ENCODE measurements at regions not wholly inside any gene's neighbourhood (a gene's known extent, or its start where the extent isn't known, plus 50 kb on each side); places are given as distances from the start of the nearest gene placed in this dataset.

DNA sequence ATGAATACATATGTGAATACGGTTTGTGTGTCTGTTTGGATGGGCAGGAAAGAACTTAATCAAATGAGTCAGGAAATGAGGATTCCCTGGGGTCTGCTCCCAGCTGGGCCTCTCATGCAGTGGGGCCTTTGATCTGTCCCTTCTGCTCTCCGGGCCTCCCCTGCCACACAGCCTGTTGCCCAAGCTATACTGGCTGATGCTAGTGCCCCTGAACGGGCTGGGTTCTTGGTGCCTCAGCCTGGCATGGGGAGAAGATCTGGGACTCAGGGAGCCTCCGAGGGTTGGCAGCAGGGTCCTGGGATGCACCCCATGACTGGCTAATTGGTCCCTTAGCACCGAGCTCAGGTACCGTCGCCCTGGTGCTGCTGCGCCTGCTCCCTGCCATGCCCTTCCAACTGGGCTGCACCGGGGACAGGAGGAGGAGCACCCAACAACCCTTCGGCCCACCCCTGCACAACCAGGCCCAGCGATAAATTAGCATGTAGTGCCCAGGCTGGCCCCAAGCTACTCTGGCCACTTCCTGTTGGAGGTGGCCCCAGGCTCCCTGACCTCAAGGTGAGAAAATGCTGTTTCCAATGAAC lies 59.9 kb upstream of the DUSP5 start:
- no peaks in the 10 kb centered on the region for H3K27me3 ChIP-seq (replicated peaks; ENCODE audit: insufficient read depth, low read depth, low read length, poor library complexity)
- H3K36me3 ChIP-seq (ENCODE audit: insufficient read depth, low read length, poor library complexity, severe bottlenecking): no peaks in the 10 kb centered on the region
- H3K4me3 ChIP-seq (ENCODE audit: low read depth, low read length, poor library complexity, severe bottlenecking): no peak overlapping the region
- ChIA-PET CTCF (no interaction called here), POLR2A (ENCODE audit: low non-redundant PET) (no interaction called here)
- peaks cover 10% of the 10 kb centered on the region for H3K4me1 ChIP-seq (ENCODE audit: insufficient read depth, low read length, poor library complexity, severe bottlenecking)
- intact Hi-C loops (cut with micrococcal nuclease; ENCODE audit: unreplicated experiment): no loop called here
- no peak overlapping the region for H3K27ac ChIP-seq (ENCODE audit: low read depth, low read length, poor library complexity, severe bottlenecking)
- DNase-seq (ENCODE audit: low spot score): no peak
- H3K9me3 ChIP-seq (ENCODE audit: low read depth, low read length, poor library complexity, severe bottlenecking): no peaks in the 10 kb centered on the region
- BruUV-seq (replicated peaks): no TSS peak
- no peak for TF ChIP-seq EZH2 (IDR thresholded peaks at IDR 0.05; ENCODE audit: borderline replicate concordance, low read depth, low read length, poor library complexity, severe bottlenecking)
- TF ChIP-seq, protein P1, sequence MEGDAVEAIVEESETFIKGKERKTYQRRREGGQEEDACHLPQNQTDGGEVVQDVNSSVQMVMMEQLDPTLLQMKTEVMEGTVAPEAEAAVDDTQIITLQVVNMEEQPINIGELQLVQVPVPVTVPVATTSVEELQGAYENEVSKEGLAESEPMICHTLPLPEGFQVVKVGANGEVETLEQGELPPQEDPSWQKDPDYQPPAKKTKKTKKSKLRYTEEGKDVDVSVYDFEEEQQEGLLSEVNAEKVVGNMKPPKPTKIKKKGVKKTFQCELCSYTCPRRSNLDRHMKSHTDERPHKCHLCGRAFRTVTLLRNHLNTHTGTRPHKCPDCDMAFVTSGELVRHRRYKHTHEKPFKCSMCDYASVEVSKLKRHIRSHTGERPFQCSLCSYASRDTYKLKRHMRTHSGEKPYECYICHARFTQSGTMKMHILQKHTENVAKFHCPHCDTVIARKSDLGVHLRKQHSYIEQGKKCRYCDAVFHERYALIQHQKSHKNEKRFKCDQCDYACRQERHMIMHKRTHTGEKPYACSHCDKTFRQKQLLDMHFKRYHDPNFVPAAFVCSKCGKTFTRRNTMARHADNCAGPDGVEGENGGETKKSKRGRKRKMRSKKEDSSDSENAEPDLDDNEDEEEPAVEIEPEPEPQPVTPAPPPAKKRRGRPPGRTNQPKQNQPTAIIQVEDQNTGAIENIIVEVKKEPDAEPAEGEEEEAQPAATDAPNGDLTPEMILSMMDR (conservative IDR thresholded peaks at IDR 0.05; ENCODE audit: low read depth, low read length): no peak

DNA sequence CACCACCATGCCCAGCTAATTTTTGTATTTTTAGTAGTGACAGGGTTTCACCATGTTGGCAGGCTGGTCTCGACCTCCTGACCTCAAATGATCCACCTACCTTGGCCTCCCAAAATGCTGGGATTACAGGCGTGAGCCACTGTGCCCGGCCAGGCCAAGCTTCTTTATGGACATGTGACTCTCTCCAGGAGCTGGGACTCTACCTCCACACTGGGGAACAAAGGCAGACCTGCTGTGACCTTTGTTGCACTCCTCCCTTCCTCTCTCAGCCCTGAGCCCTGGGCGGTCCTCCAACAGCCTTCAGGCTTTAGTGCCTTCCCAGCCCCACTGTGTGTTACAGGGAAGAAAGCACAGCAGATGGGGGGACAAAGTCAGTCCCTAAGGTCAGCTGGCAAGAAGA lies 55.0 kb upstream of the DUSP5 start:
- Histone ChIP-seq H3K9me3 (ENCODE audit: low read depth, low read length, poor library complexity, severe bottlenecking) (no peaks in the 10 kb centered on the region), H3K27ac (ENCODE audit: low read depth, low read length, poor library complexity, severe bottlenecking) (no peak overlapping the region), H3K4me1 (ENCODE audit: insufficient read depth, low read length, poor library complexity, severe bottlenecking) (peaks cover 10% of the 10 kb centered on the region), H3K27me3 (replicated peaks; ENCODE audit: insufficient read depth, low read depth, low read length, poor library complexity) (no peaks in the 10 kb centered on the region), H3K36me3 (ENCODE audit: insufficient read depth, low read length, poor library complexity, severe bottlenecking) (no peaks in the 10 kb centered on the region), H3K4me3 (ENCODE audit: low read depth, low read length, poor library complexity, severe bottlenecking) (no peak overlapping the region)
- DNase-seq (ENCODE audit: low spot score): no peak
- BruUV-seq (replicated peaks): no TSS peak
- intact Hi-C loops (cut with micrococcal nuclease; ENCODE audit: unreplicated experiment): no loop called here
- CTCF ChIA-PET: no interaction called here
- POLR2A ChIA-PET (ENCODE audit: low non-redundant PET): no interaction called here
- no peak for TF ChIP-seq EZH2 (IDR thresholded peaks at IDR 0.05; ENCODE audit: borderline replicate concordance, low read depth, low read length, poor library complexity, severe bottlenecking)
- TF ChIP-seq, protein P1 (conservative IDR thresholded peaks at IDR 0.05; ENCODE audit: low read depth, low read length): no peak

DNA sequence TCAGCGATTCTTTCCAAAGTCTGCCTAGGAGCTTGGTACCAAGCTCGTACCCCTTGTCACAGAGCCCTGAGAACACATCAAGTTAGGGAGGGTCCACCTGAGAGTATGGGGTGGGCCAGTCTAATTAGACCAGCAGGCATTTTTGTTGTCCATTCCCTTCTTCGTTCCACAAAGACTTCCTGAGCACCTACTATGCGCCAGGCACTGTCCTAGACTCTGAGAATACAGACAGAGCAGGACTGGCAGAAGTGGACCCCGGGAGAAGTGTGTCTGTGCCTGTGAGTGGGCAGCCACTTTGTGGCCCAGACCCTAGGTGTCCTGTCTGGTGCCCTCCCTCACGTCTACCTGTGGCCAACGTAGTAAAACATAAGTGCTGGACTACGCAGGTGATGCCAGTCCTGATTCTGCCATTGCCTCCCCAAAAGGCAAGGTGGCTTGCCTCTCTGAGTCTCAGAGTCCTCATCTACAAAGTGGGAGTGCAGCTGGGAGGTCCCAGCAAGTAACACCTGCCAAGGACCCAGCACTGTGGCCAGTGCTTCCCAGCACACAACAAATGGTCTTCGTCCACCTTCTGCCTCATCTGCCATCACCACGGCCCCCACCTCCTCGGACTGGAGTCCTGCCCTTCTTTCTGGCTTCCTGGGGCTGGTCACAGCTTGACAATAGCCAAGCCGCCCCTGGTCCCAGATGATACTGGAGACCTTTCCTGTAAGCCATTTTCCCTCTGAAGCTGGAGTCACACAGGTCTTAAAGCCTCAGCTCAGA lies 54.3 kb upstream of the DUSP5 start:
- Histone ChIP-seq H3K4me1 (ENCODE audit: insufficient read depth, low read length, poor library complexity, severe bottlenecking) (peaks cover 10% of the 10 kb centered on the region), H3K27ac (ENCODE audit: low read depth, low read length, poor library complexity, severe bottlenecking) (no peak overlapping the region), H3K36me3 (ENCODE audit: insufficient read depth, low read length, poor library complexity, severe bottlenecking) (no peaks in the 10 kb centered on the region), H3K9me3 (ENCODE audit: low read depth, low read length, poor library complexity, severe bottlenecking) (no peaks in the 10 kb centered on the region), H3K27me3 (replicated peaks; ENCODE audit: insufficient read depth, low read depth, low read length, poor library complexity) (no peaks in the 10 kb centered on the region), H3K4me3 (ENCODE audit: low read depth, low read length, poor library complexity, severe bottlenecking) (no peak overlapping the region)
- CTCF ChIA-PET: no interaction called here
- no TSS peak for BruUV-seq (replicated peaks)
- DNase-seq (ENCODE audit: low spot score): no peak
- POLR2A ChIA-PET (ENCODE audit: low non-redundant PET): no interaction called here
- intact Hi-C loops (cut with micrococcal nuclease; ENCODE audit: unreplicated experiment): no loop called here
- TF ChIP-seq, protein P1 (conservative IDR thresholded peaks at IDR 0.05; ENCODE audit: low read depth, low read length): no peak
- TF ChIP-seq EZH2 (IDR thresholded peaks at IDR 0.05; ENCODE audit: borderline replicate concordance, low read depth, low read length, poor library complexity, severe bottlenecking): no peak

Data from A673 (cell line).